ENCODE measurements at regions not wholly inside any gene's neighbourhood (a gene's known extent, or its start where the extent isn't known, plus 50 kb on each side); places are given as distances from the start of the nearest gene placed in this dataset.

DNA sequence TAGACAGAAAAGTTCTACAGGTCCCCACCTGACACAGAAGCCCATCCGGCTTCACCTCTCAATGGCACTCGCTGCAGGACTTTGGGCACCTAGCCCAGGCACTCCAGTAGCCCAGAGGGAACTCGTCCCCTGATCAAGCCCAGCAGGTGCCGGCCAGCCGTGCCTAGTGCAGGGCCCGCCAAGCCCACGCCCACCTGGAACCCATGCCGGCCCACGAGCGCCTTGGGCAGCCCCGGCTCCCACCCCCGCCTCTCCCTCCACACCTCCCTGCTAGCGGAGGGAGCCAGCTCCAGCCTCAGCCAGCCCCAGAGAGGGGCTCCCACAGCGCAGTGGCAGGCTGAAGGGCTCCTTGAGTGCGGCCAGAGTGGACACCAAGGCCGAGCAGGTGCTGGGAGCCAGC is 268.8 kb downstream of the SLITRK1 start:
- ATAC-seq (replicated peaks): no peak
- no peak overlapping the region for H3K27ac Mint-ChIP-seq
- no peaks in the 10 kb centered on the region for H3K36me3 Mint-ChIP-seq (ENCODE audit: low read depth)
- no peak overlapping the region for H3K4me3 Mint-ChIP-seq
- H3K4me1 Mint-ChIP-seq: no peaks in the 10 kb centered on the region
- H3K27me3 Mint-ChIP-seq: no peaks in the 10 kb centered on the region
- H3K9me3 Mint-ChIP-seq: peaks cover 4% of the 10 kb centered on the region

DNA sequence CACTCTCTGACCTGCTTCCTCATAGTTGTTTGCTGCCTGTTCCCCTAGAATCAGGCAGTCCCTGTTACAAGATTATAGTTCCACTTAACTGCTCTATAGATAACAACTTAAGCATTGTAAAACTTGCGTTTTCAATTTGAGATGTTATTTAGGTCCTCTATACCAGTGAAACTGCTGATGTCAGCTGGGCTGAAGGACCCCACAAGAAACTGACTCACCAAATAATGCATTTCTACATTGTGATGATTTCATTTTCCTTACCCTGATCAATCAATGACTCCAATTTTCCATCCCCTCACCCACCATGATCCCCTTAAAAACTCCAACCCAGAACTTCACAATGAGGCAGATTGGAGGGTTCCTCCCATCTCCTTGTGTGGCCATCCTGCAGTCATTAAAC is 280.7 kb downstream of the SLITRK1 start:
- H3K4me1 Mint-ChIP-seq: no peaks in the 10 kb centered on the region
- no peak overlapping the region for H3K4me3 Mint-ChIP-seq
- no peaks in the 10 kb centered on the region for H3K36me3 Mint-ChIP-seq (ENCODE audit: low read depth)
- no peak overlapping the region for H3K27ac Mint-ChIP-seq
- H3K27me3 Mint-ChIP-seq: no peaks in the 10 kb centered on the region
- no peak for ATAC-seq (replicated peaks)
- H3K9me3 Mint-ChIP-seq: no peaks in the 10 kb centered on the region

DNA sequence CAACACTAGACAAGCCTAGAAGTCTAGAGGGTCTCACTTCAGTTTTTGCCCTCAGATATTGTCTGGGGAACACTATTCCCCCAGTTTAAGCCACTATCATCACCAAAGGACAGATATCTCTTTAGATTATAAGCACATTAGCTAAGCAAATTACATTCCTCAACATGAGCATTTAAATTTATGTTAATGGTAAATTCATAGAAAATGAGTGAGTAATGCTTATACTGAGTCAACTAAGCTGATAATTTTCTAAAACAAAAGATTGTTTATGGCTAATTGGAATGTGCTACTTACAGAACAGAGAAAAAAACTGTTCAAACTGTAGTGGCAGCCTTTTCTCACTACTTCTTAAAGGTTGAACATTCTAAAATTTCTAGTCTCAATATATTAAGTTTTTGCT is 290.2 kb downstream of the SLITRK1 start:
- H3K9me3 Mint-ChIP-seq: no peaks in the 10 kb centered on the region
- H3K4me3 Mint-ChIP-seq: no peak overlapping the region
- no peak overlapping the region for H3K27ac Mint-ChIP-seq
- no peak for ATAC-seq (replicated peaks)
- H3K36me3 Mint-ChIP-seq (ENCODE audit: low read depth): no peaks in the 10 kb centered on the region
- no peaks in the 10 kb centered on the region for H3K27me3 Mint-ChIP-seq
- no peaks in the 10 kb centered on the region for H3K4me1 Mint-ChIP-seq

DNA sequence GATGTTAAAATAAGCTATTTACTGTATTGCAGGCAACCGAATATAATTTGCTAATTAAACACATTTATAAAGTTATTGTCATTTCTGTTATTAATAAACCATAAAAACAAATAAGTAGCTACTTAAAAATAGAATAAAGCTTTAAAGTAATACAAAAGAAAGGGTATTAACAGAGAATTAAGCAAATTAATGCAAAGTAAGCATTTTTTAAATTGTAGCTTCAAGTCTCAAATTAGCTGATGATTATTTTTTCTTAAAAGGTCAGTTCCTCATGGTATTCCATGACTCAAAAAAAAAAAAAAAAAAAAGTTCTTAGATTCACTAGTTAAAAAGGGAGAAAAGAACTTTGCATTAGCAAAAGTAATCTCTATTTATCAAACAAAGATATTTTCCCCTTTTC is 292.5 kb downstream of the SLITRK1 start:
- H3K27me3 Mint-ChIP-seq: no peaks in the 10 kb centered on the region
- H3K27ac Mint-ChIP-seq: no peak overlapping the region
- H3K9me3 Mint-ChIP-seq: no peaks in the 10 kb centered on the region
- ATAC-seq (replicated peaks): no peak
- no peak overlapping the region for H3K4me3 Mint-ChIP-seq
- H3K36me3 Mint-ChIP-seq (ENCODE audit: low read depth): no peaks in the 10 kb centered on the region
- H3K4me1 Mint-ChIP-seq: no peaks in the 10 kb centered on the region

- no peak overlapping the region for H3K4me3 Mint-ChIP-seq
- peaks cover 4% of the 10 kb centered on the region for H3K9me3 Mint-ChIP-seq
- no peaks in the 10 kb centered on the region for H3K4me1 Mint-ChIP-seq
- ATAC-seq (replicated peaks): no peak
- no peaks in the 10 kb centered on the region for H3K27me3 Mint-ChIP-seq
- no peaks in the 10 kb centered on the region for H3K36me3 Mint-ChIP-seq (ENCODE audit: low read depth)
- H3K27ac Mint-ChIP-seq: no peak overlapping the region
These were observed 305.1 kb downstream of the SLITRK1 start for GRCh38 chr13:83577183-83577582.

GRCh38 chr13:83568019-83568418 is 314.3 kb downstream of the SLITRK1 start:
- peaks cover 4% of the 10 kb centered on the region for H3K9me3 Mint-ChIP-seq
- ATAC-seq (replicated peaks): no peak
- no peak overlapping the region for H3K4me3 Mint-ChIP-seq
- no peak overlapping the region for H3K27ac Mint-ChIP-seq
- no peaks in the 10 kb centered on the region for H3K4me1 Mint-ChIP-seq
- H3K27me3 Mint-ChIP-seq: no peaks in the 10 kb centered on the region
- H3K36me3 Mint-ChIP-seq (ENCODE audit: low read depth): no peaks in the 10 kb centered on the region

DNA sequence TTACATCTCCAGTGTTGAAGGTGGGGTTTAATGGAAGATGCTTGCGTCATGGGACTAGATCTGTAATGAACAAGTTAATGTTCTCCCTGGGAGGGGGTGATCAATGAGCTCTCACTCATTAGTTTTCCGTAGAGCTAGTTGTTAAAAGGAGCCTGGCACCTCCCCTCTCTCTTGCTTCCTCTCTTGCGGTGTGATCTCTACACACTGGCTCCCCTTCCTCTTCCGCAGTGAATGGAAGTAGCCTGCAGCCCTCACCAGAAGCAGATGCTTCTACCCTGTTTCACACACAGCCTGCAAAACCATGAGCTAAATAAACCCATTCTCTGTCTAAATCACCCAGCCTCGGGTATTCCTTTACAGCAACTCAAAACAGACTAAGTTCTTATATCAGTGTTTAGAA is 318.8 kb downstream of the SLITRK1 start:
- no peak for ATAC-seq (replicated peaks)
- Mint-ChIP-seq H3K27me3 (no peaks in the 10 kb centered on the region), H3K27ac (no peak overlapping the region)

GRCh38 chr13:83557845-83558244 is 324.4 kb downstream of the SLITRK1 start:
- Mint-ChIP-seq H3K9me3 (no peaks in the 10 kb centered on the region), H3K27ac (no peak overlapping the region), H3K36me3 (ENCODE audit: low read depth) (no peaks in the 10 kb centered on the region), H3K27me3 (no peaks in the 10 kb centered on the region), H3K4me3 (no peak overlapping the region), H3K4me1 (no peaks in the 10 kb centered on the region)
- ATAC-seq (replicated peaks): no peak

More for the DNA sequence above, 318.8 kb downstream of the SLITRK1 start:
- no peaks in the 10 kb centered on the region for H3K9me3 Mint-ChIP-seq
- no peaks in the 10 kb centered on the region for H3K4me1 Mint-ChIP-seq
- H3K4me3 Mint-ChIP-seq: no peak overlapping the region
- H3K36me3 Mint-ChIP-seq (ENCODE audit: low read depth): no peaks in the 10 kb centered on the region

- no peaks in the 10 kb centered on the region for H3K27me3 Mint-ChIP-seq
- H3K27ac Mint-ChIP-seq: no peak overlapping the region
- H3K36me3 Mint-ChIP-seq (ENCODE audit: low read depth): no peaks in the 10 kb centered on the region
- H3K4me3 Mint-ChIP-seq: no peak overlapping the region
- ATAC-seq (replicated peaks): no peak
- H3K4me1 Mint-ChIP-seq: no peaks in the 10 kb centered on the region
- H3K9me3 Mint-ChIP-seq: no peaks in the 10 kb centered on the region
These were observed 332.6 kb downstream of the SLITRK1 start for GRCh38 chr13:83549671-83550070.

DNA sequence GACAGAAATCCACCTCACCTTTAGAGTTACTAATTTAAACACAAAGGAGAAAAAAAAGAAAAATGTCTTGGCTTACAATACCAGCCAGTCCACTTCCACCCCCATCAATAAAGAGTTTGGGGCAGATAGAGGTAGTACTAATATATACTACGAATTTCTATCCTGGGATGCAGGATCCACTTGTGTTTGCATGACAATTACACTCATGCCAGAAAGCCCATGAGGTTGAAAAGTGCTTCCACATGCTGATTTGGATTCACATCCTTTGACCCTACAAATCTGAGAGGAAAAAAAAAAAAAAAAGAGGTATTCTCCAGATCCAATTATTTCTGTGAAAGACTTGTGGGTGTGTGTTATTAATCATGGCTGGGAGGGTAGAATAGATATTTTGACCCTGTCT is 335.2 kb downstream of the SLITRK1 start:
- H3K9me3 Mint-ChIP-seq: no peaks in the 10 kb centered on the region
- H3K36me3 Mint-ChIP-seq (ENCODE audit: low read depth): no peaks in the 10 kb centered on the region
- no peak overlapping the region for H3K27ac Mint-ChIP-seq
- H3K4me3 Mint-ChIP-seq: no peak overlapping the region
- H3K27me3 Mint-ChIP-seq: no peaks in the 10 kb centered on the region
- no peak for ATAC-seq (replicated peaks)
- no peaks in the 10 kb centered on the region for H3K4me1 Mint-ChIP-seq

GRCh38 chr13:83546476-83546875 is 335.8 kb downstream of the SLITRK1 start:
- H3K4me1 Mint-ChIP-seq: no peaks in the 10 kb centered on the region
- no peaks in the 10 kb centered on the region for H3K36me3 Mint-ChIP-seq (ENCODE audit: low read depth)
- no peak overlapping the region for H3K4me3 Mint-ChIP-seq
- no peaks in the 10 kb centered on the region for H3K9me3 Mint-ChIP-seq
- no peak overlapping the region for H3K27ac Mint-ChIP-seq
- no peak for ATAC-seq (replicated peaks)
- no peaks in the 10 kb centered on the region for H3K27me3 Mint-ChIP-seq

GRCh38 chr13:83538636-83539035 is 343.6 kb downstream of the SLITRK1 start:
- H3K27me3 Mint-ChIP-seq: no peaks in the 10 kb centered on the region
- H3K4me1 Mint-ChIP-seq: no peaks in the 10 kb centered on the region
- no peak overlapping the region for H3K4me3 Mint-ChIP-seq
- H3K9me3 Mint-ChIP-seq: peaks cover 8% of the 10 kb centered on the region
- H3K36me3 Mint-ChIP-seq (ENCODE audit: low read depth): no peaks in the 10 kb centered on the region
- H3K27ac Mint-ChIP-seq: no peak overlapping the region
- no peak for ATAC-seq (replicated peaks)

DNA sequence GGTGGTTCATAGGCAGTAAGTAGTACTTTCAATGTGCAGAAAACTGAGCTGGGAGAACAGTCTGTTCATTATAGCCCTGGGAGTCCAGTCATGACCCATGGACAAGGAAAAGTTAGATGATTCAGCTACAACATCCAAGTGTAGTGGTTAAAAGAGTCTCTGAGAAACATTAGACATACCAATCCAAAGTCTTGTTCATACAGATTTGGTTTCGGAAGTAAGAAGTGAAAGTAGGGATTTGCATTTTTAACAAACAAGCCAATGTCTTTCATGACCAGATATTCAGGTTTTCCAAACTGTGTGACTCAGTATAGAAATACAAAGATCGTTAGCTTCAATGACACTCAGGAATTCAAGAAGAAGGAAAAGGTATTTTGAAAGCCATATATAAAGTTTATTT is 345.3 kb downstream of the SLITRK1 start:
- no peak for ATAC-seq (replicated peaks)
- Mint-ChIP-seq H3K36me3 (ENCODE audit: low read depth) (no peaks in the 10 kb centered on the region), H3K27me3 (no peaks in the 10 kb centered on the region), H3K27ac (no peak overlapping the region), H3K4me3 (no peak overlapping the region), H3K4me1 (no peaks in the 10 kb centered on the region), H3K9me3 (peaks cover 13% of the 10 kb centered on the region)

- ATAC-seq (replicated peaks): no peak
- H3K36me3 Mint-ChIP-seq (ENCODE audit: low read depth): no peaks in the 10 kb centered on the region
- no peaks in the 10 kb centered on the region for H3K27me3 Mint-ChIP-seq
- no peaks in the 10 kb centered on the region for H3K4me1 Mint-ChIP-seq
- peaks cover 13% of the 10 kb centered on the region for H3K9me3 Mint-ChIP-seq
- no peak overlapping the region for H3K4me3 Mint-ChIP-seq
- H3K27ac Mint-ChIP-seq: no peak overlapping the region
These were observed 346.1 kb downstream of the SLITRK1 start for GRCh38 chr13:83536153-83536552.

DNA sequence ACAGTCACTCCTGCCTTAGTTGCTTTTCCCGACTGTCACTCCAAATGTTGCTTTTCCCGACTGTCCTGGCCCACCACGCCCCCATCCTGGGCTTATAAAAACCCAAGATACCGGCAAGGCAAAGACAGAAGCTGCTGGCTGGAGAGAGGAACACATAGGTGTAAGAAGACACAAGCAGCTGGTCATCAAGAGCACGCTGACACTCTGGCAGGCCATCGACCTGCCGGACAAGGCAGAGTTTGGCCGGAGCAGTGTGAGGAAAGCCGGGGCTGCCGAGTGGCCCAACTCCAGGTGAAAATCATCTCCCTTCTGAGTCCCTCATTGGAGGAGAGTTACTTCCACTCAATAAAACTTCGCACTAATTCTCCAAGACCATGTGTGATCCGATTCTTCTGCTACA is 349.5 kb downstream of the SLITRK1 start:
- ATAC-seq (replicated peaks): no peak
- Mint-ChIP-seq H3K27me3 (no peaks in the 10 kb centered on the region), H3K4me3 (no peak overlapping the region), H3K36me3 (ENCODE audit: low read depth) (no peaks in the 10 kb centered on the region), H3K9me3 (peaks cover 8% of the 10 kb centered on the region), H3K4me1 (no peaks in the 10 kb centered on the region), H3K27ac (no peak overlapping the region)

GRCh38 chr13:83531022-83531421 is 351.3 kb downstream of the SLITRK1 start:
- Mint-ChIP-seq H3K27ac (no peak overlapping the region), H3K36me3 (ENCODE audit: low read depth) (no peaks in the 10 kb centered on the region), H3K4me3 (no peak overlapping the region), H3K27me3 (no peaks in the 10 kb centered on the region), H3K9me3 (peaks cover 8% of the 10 kb centered on the region), H3K4me1 (no peaks in the 10 kb centered on the region)
- ATAC-seq (replicated peaks): no peak

All from activated T-helper 17 cell treated with anti-CD3 and anti-CD28 coated beads, Interleukin-2, amount 50 U/mL, for 72 hours (primary cell).